ENCODE measurements at regions not wholly inside any gene's neighbourhood (a gene's known extent, or its start where the extent isn't known, plus 50 kb on each side); places are given as distances from the start of the nearest gene placed in this dataset.
"Not testable (repeated sequence)": the region's sequence is repeated elsewhere in the genome, so short reads cannot be mapped to it uniquely, and the experiment has no call there.

DNA sequence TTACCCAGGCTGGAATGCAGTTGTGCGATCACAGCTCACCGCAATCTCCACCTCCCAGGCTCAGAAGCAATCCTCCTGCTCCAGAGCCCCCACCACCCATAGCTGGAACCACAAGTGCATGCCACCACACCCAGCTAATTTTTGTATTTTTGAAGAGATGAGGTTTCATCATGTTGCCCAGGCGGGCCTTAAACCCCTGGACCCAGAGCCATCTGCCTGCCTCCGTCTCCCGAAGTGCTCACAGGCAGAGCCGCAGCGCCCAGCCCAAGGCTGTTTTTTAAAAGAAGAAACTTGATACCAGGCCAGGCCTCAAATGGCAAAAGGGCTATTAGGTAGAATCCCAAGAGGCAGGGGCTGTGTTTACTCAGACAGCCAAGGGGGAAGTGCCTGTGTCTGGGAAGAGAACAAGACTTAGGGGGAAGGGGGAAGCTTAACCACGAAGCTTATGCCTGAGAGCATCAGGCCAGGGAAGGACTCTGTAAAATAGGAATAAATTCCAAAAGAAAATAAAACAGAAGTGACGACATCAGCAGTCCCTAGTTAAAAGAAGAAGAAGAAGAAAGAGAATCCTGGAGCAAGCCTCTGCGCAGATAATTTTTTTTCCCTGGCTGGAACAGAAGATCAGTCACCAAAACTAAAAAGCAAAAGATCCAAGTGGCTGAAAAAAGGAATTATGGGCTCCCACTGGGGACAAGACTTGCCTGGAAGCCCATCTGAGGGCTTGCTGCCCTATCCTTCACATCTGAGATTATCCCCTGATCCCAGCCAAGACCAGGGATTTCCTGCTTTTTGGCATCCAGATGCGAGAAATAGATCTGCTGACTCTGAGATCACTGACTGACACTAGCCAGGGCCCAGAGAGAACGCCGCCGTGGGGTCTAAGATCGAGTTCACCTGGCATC, 170.5 kb downstream of the NDUFA12 start:
- ATAC-seq (no peak), DNase-seq (no peak)
- no peak overlapping the region for H3K4me3 Mint-ChIP-seq
- POLR2A ChIA-PET = no interaction called here
- H3K9me3 Mint-ChIP-seq (ENCODE audit: low read depth) = no peaks in the 10 kb centered on the region
- intact Hi-C loops (cut with DNase I, micrococcal nuclease) = no loop called here
- no peaks in the 10 kb centered on the region for H3K27me3 Mint-ChIP-seq
- H3K4me1 Mint-ChIP-seq = peaks cover 22% of the 10 kb centered on the region
- H3K36me3 Mint-ChIP-seq (ENCODE audit: low read depth) = no peaks in the 10 kb centered on the region
- no peak overlapping the region for H3K27ac Mint-ChIP-seq
- CTCF ChIA-PET = interaction anchor here (1.0 kb wide), 1 partner anchor 9 kb away, joined by 4 read pairs; no protein-coding TSS in a partner anchor

DNA sequence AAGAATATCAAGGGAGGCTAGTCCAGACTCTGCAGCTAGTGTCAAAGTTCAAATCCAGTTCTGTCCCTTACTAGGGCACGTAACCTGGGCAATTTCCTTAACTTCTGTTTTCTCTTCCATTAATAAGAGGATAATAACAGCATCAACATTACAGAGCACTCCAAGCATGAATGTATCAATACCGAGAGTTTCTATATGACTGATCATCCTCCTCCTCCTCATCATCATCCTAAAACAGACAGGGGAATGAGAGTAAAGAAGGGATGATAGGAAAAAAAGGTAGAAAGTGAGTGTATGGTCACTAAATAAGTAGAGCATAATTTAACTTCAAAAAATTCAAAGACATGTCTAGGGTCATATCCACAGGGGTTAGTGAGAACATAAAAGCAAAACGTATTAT, 171.4 kb downstream of the NDUFA12 start:
- Mint-ChIP-seq H3K9me3 (ENCODE audit: low read depth) (no peaks in the 10 kb centered on the region), H3K4me1 (peaks cover 22% of the 10 kb centered on the region), H3K27ac (no peak overlapping the region), H3K4me3 (no peak overlapping the region), H3K27me3 (no peaks in the 10 kb centered on the region), H3K36me3 (ENCODE audit: low read depth) (no peaks in the 10 kb centered on the region)
- ChIA-PET POLR2A (no interaction called here), CTCF (no interaction called here)
- intact Hi-C loops (cut with DNase I, micrococcal nuclease) = no loop called here
- DNase-seq (no peak), ATAC-seq (no peak)

- H3K36me3 Mint-ChIP-seq (ENCODE audit: low read depth) = no peaks in the 10 kb centered on the region
- peaks cover 22% of the 10 kb centered on the region for H3K4me1 Mint-ChIP-seq
- peaks cover 3% of the 10 kb centered on the region for H3K9me3 Mint-ChIP-seq (ENCODE audit: low read depth)
- intact Hi-C loops (cut with DNase I, micrococcal nuclease) = no loop called here
- peak; percentile 84 for ATAC-seq
- ChIA-PET POLR2A (no interaction called here), CTCF (interaction anchor here (1.5 kb wide), 1 partner anchor 76 kb away, joined by 4 read pairs; no protein-coding TSS in a partner anchor)
- H3K27ac Mint-ChIP-seq = peak overlapping the region; percentile 67
- no peaks in the 10 kb centered on the region for H3K27me3 Mint-ChIP-seq
- peak overlapping the region; percentile 7 for H3K4me3 Mint-ChIP-seq
- DNase-seq = peak; percentile 58
Measured at GRCh38 chr12:94831081-94831751, 172.3 kb downstream of the NDUFA12 start.

DNA sequence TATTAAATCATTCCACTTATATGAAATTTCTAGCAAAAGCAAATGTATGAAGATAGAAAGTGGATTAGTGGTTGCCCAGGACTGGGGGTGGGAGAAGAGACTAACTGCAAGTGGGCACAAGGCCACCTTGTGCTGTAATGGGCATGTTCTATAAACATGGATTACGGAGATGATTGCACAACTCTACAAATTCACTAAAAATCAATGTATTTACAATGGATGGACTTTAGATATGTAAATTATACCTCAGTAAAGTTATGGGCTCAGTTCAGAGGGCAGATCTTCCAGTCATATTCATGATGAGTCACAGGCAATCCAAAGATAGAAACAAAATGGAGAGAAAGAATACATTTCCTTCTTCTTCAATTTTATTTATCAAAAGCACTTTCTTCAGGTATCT, 173.9 kb downstream of the NDUFA12 start:
- no peak for ATAC-seq
- intact Hi-C loops (cut with DNase I, micrococcal nuclease) = no loop called here

DNA sequence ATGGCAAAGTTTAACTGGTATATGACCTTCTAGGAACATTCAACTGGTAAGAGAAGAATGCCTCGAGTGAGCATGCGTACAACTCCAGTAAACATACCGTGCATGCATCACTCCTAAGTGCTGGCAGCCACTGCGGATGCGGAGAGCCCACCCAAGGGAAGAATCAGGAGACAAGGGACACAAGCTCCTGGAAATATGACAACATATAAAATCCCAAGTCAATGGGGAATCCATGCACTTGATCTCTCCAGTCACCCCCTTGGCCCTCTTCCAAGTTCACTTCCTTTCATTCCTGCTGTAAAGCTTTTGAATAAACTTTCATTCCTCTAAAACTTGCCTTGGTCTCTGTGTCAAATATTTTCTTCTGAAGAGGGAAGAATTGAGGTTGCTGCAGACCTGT, 168.7 kb upstream of the TMCC3 start:
- CTCF ChIA-PET = no interaction called here
- no peaks in the 10 kb centered on the region for H3K36me3 Mint-ChIP-seq (ENCODE audit: low read depth)
- DNase-seq = no peak
- no peak for ATAC-seq
- no peak overlapping the region for H3K27ac Mint-ChIP-seq
- H3K9me3 Mint-ChIP-seq (ENCODE audit: low read depth) = peaks cover 2% of the 10 kb centered on the region
- no peaks in the 10 kb centered on the region for H3K27me3 Mint-ChIP-seq
- H3K4me1 Mint-ChIP-seq = no peaks in the 10 kb centered on the region
- H3K4me3 Mint-ChIP-seq = no peak overlapping the region
- intact Hi-C loops (cut with DNase I, micrococcal nuclease) = no loop called here
- POLR2A ChIA-PET = no interaction called here

More for the DNA sequence above, 173.9 kb downstream of the NDUFA12 start:
- peaks cover 3% of the 10 kb centered on the region for H3K9me3 Mint-ChIP-seq (ENCODE audit: low read depth)
- H3K4me1 Mint-ChIP-seq = peaks cover 22% of the 10 kb centered on the region
- CTCF ChIA-PET = no interaction called here
- DNase-seq = no peak
- no peak overlapping the region for H3K4me3 Mint-ChIP-seq
- H3K27ac Mint-ChIP-seq = no peak overlapping the region
- no peaks in the 10 kb centered on the region for H3K36me3 Mint-ChIP-seq (ENCODE audit: low read depth)
- H3K27me3 Mint-ChIP-seq = no peaks in the 10 kb centered on the region
- POLR2A ChIA-PET = no interaction called here

- no peak for DNase-seq
- Mint-ChIP-seq H3K27ac (no peak overlapping the region), H3K4me1 (no peaks in the 10 kb centered on the region), H3K9me3 (ENCODE audit: low read depth) (peaks cover 14% of the 10 kb centered on the region), H3K27me3 (no peaks in the 10 kb centered on the region), H3K4me3 (no peak overlapping the region), H3K36me3 (ENCODE audit: low read depth) (peaks cover 3% of the 10 kb centered on the region)
- no peak for ATAC-seq
- ChIA-PET CTCF (no interaction called here), POLR2A (no interaction called here)
- intact Hi-C loops (cut with DNase I, micrococcal nuclease) = no loop called here
Measured at GRCh38 chr12:94817695-94818075, 167.3 kb upstream of the TMCC3 start.

DNA sequence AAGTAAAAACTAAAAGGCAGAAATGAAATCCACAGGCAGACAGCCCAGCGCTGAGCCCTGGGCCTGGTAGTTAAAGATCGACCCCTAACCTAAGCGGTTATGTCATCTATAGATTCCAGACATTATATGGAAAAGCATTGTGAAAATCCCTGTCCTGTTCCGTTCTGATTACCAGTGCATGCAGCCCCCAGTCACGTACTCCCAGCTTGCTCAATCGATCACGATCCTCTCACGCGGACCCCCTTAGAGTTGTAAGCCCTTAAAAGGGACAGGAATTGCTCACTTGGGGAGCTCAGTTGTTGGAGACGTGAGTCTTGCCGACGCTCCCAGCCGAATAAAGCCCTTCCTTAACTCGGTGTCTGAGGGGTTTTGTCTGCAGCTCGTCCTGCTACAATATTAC, 166.8 kb upstream of the TMCC3 start:
- H3K27ac Mint-ChIP-seq; DNase-seq; ATAC-seq; H3K36me3 Mint-ChIP-seq (ENCODE audit: low read depth); CTCF ChIA-PET; H3K4me3 Mint-ChIP-seq; POLR2A ChIA-PET; intact Hi-C loops (cut with DNase I, micrococcal nuclease); H3K27me3 Mint-ChIP-seq; H3K4me1 Mint-ChIP-seq: not testable (repeated sequence)
- peaks cover 17% of the 10 kb centered on the region for H3K9me3 Mint-ChIP-seq (ENCODE audit: low read depth)

DNA sequence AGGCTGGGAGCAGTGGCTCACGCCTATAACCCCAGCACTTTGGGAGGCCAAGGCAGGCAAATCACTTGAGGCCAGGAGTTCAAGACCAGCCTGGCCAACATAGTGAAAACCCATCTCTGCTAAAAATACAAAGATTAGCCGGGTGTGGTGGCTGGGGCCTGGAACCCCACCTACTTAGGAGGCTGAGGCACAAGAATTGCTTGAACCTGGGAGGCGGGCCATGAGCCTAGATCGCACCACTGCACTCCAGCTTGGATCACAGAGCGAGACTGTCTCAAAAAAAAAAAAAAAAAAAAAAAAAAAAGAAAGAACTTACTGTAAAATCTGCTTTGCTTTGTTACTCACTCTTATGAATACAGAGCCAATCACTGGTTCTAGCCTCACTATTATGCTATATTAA, 166.4 kb upstream of the TMCC3 start:
- POLR2A ChIA-PET = interaction anchor here (0.6 kb wide), 1 partner anchor 73 kb away, joined by 4 read pairs; no protein-coding TSS in a partner anchor
- H3K4me1 Mint-ChIP-seq; DNase-seq; ATAC-seq; H3K27ac Mint-ChIP-seq; intact Hi-C loops (cut with DNase I, micrococcal nuclease); H3K27me3 Mint-ChIP-seq; H3K4me3 Mint-ChIP-seq; H3K36me3 Mint-ChIP-seq (ENCODE audit: low read depth): not testable (repeated sequence)
- peaks cover 17% of the 10 kb centered on the region for H3K9me3 Mint-ChIP-seq (ENCODE audit: low read depth)
- CTCF ChIA-PET = interaction anchor here (0.6 kb wide), 1 partner anchor 8 kb away, joined by 3 read pairs; no protein-coding TSS in a partner anchor

DNA sequence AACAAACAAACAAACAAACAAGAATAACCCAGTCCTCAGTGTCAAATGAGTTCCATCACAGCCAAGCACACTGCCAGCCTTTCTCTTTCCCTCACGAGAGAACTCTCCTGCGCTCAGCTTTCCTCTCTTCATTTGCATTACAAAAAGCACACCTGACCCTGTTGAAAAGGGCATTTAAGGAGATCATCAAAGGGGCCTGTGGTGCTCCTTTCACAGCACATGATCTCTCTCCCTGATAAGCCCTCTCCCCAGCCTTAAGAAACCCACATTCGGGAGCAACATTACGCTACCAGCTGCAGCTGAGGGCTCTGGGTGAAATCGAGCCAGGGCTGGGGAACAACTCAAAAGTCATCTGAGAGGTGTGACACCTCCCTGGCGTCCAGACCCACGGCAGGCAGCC, 165.6 kb upstream of the TMCC3 start:
- ATAC-seq (no peak), DNase-seq (no peak)
- Mint-ChIP-seq H3K9me3 (ENCODE audit: low read depth) (peaks cover 22% of the 10 kb centered on the region), H3K4me1 (no peaks in the 10 kb centered on the region), H3K4me3 (no peak overlapping the region), H3K36me3 (ENCODE audit: low read depth) (peaks cover 3% of the 10 kb centered on the region), H3K27me3 (no peaks in the 10 kb centered on the region), H3K27ac (no peak overlapping the region)
- ChIA-PET CTCF (interaction anchor here (0.6 to 1.0 kb wide), 2 partner anchors 8 to 29 kb away, joined by 3 to 5 read pairs; no protein-coding TSS in a partner anchor), POLR2A (no interaction called here)
- intact Hi-C loops (cut with DNase I, micrococcal nuclease) = no loop called here

DNA sequence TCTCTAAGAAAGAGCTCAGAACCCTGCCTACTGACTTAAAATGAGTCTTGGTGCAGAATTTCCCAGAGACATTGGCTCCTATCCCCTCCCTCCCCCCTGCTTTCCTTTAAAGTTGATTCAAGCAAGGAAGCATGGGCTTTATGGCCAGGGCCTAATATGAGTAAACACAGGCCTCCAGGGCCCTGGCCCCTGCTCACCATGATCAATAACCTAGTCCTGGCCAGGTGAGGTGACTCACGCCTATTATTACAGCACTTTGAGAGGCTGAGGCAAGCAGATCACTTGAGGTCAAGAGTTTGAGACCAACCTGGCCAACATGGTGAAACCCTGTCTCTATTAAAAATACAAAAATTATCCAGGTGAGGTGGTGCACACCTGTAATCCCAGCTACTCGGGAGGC, 165.1 kb upstream of the TMCC3 start:
- Mint-ChIP-seq H3K36me3 (ENCODE audit: low read depth) (peaks cover 3% of the 10 kb centered on the region), H3K9me3 (ENCODE audit: low read depth) (peaks cover 24% of the 10 kb centered on the region), H3K27ac (no peak overlapping the region), H3K4me3 (no peak overlapping the region), H3K4me1 (no peaks in the 10 kb centered on the region), H3K27me3 (no peaks in the 10 kb centered on the region)
- ATAC-seq (no peak), DNase-seq (no peak)
- ChIA-PET POLR2A (no interaction called here), CTCF (interaction anchor here (1.0 kb wide), 1 partner anchor 29 kb away, joined by 5 read pairs; no protein-coding TSS in a partner anchor)
- intact Hi-C loops (cut with DNase I, micrococcal nuclease) = no loop called here

DNA sequence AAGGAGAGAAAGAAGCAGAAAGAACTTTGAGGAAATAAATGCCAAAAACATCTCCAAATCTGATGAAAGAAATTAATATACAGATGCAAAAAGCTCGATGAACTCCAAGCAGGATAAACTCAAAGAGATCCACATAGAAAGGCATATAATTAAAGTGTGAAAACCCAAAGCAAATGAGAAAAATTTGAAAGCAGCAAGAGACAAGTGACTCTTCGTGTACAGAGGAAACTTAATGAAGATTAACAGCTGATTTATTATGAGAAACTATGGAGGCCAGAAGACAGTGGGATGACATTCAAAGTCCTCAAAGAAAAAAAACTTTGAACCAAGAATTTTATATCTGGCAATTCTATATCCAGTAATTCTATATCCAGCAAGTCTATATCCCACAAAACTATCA, 163.0 kb upstream of the TMCC3 start:
- H3K4me1 Mint-ChIP-seq = no peaks in the 10 kb centered on the region
- H3K4me3 Mint-ChIP-seq = no peak overlapping the region
- peaks cover 3% of the 10 kb centered on the region for H3K27me3 Mint-ChIP-seq
- no peak for DNase-seq
- POLR2A ChIA-PET = no interaction called here
- no peak for ATAC-seq
- CTCF ChIA-PET = no interaction called here
- H3K9me3 Mint-ChIP-seq (ENCODE audit: low read depth) = peaks cover 27% of the 10 kb centered on the region
- intact Hi-C loops (cut with DNase I, micrococcal nuclease) = no loop called here
- H3K27ac Mint-ChIP-seq = no peak overlapping the region
- peaks cover 3% of the 10 kb centered on the region for H3K36me3 Mint-ChIP-seq (ENCODE audit: low read depth)

GRCh38 chr12:94812345-94812744, 162.0 kb upstream of the TMCC3 start:
- intact Hi-C loops (cut with DNase I, micrococcal nuclease) = no loop called here
- POLR2A ChIA-PET = no interaction called here
- Mint-ChIP-seq H3K4me1 (no peaks in the 10 kb centered on the region), H3K4me3 (no peak overlapping the region), H3K36me3 (ENCODE audit: low read depth) (peaks cover 3% of the 10 kb centered on the region), H3K9me3 (ENCODE audit: low read depth) (peaks cover 27% of the 10 kb centered on the region), H3K27me3 (peaks cover 3% of the 10 kb centered on the region), H3K27ac (no peak overlapping the region)
- no peak for DNase-seq
- CTCF ChIA-PET = interaction anchor here (0.7 kb wide), 1 partner anchor 197 kb away, joined by 3 read pairs; no protein-coding TSS in a partner anchor
- no peak for ATAC-seq
